ENCODE measurements at regions not wholly inside any gene's neighbourhood (a gene's known extent, or its start where the extent isn't known, plus 50 kb on each side); places are given as distances from the start of the nearest gene placed in this dataset.

GRCh38 chr15:96750361-96750760 lies 419.9 kb downstream of the NR2F2 start:
- no peak overlapping the region for H3K4me3 Mint-ChIP-seq (ENCODE audit: low read depth, unreplicated experiment)
- no peak for DNase-seq
- no peaks in the 10 kb centered on the region for H3K27me3 Mint-ChIP-seq (ENCODE audit: unreplicated experiment)
- intact Hi-C loops (cut with micrococcal nuclease; ENCODE audit: unreplicated experiment): no loop called here
- H3K9me3 Mint-ChIP-seq (ENCODE audit: low read depth, unreplicated experiment): no peaks in the 10 kb centered on the region
- TF ChIP-seq CTCF (IDR thresholded peaks at IDR 0.05; ENCODE audit: unreplicated experiment): no peak
- H3K27ac Mint-ChIP-seq (ENCODE audit: unreplicated experiment): no peak overlapping the region
- no TSS peak for BruUV-seq (replicated peaks)
- H3K36me3 Mint-ChIP-seq (ENCODE audit: insufficient read depth, unreplicated experiment): no peaks in the 10 kb centered on the region
- no peaks in the 10 kb centered on the region for H3K4me1 Mint-ChIP-seq (ENCODE audit: low read depth, unreplicated experiment)
- CTCF ChIA-PET: no interaction called here

GRCh38 chr15:96756146-96756545 lies 425.6 kb downstream of the NR2F2 start:
- no peaks in the 10 kb centered on the region for H3K4me1 Mint-ChIP-seq (ENCODE audit: low read depth, unreplicated experiment)
- CTCF ChIA-PET: no interaction called here
- DNase-seq: no peak
- no peaks in the 10 kb centered on the region for H3K27me3 Mint-ChIP-seq (ENCODE audit: unreplicated experiment)
- no peak overlapping the region for H3K27ac Mint-ChIP-seq (ENCODE audit: unreplicated experiment)
- H3K9me3 Mint-ChIP-seq (ENCODE audit: low read depth, unreplicated experiment): no peaks in the 10 kb centered on the region
- no peak overlapping the region for H3K4me3 Mint-ChIP-seq (ENCODE audit: low read depth, unreplicated experiment)
- H3K36me3 Mint-ChIP-seq (ENCODE audit: insufficient read depth, unreplicated experiment): no peaks in the 10 kb centered on the region
- intact Hi-C loops (cut with micrococcal nuclease; ENCODE audit: unreplicated experiment): no loop called here
- no peak for TF ChIP-seq CTCF (IDR thresholded peaks at IDR 0.05; ENCODE audit: unreplicated experiment)
- BruUV-seq (replicated peaks): no TSS peak

- intact Hi-C loops (cut with micrococcal nuclease; ENCODE audit: unreplicated experiment): no loop called here
- no peaks in the 10 kb centered on the region for H3K9me3 Mint-ChIP-seq (ENCODE audit: low read depth, unreplicated experiment)
- no peak for TF ChIP-seq CTCF (IDR thresholded peaks at IDR 0.05; ENCODE audit: unreplicated experiment)
- no peak overlapping the region for H3K4me3 Mint-ChIP-seq (ENCODE audit: low read depth, unreplicated experiment)
- H3K27me3 Mint-ChIP-seq (ENCODE audit: unreplicated experiment): no peaks in the 10 kb centered on the region
- BruUV-seq (replicated peaks): no TSS peak
- CTCF ChIA-PET: interaction anchor here (0.7 kb wide), 1 partner anchor 10 kb away, joined by 3 read pairs; no protein-coding TSS in a partner anchor
- H3K4me1 Mint-ChIP-seq (ENCODE audit: low read depth, unreplicated experiment): no peaks in the 10 kb centered on the region
- no peak overlapping the region for H3K27ac Mint-ChIP-seq (ENCODE audit: unreplicated experiment)
- no peak for DNase-seq
- no peaks in the 10 kb centered on the region for H3K36me3 Mint-ChIP-seq (ENCODE audit: insufficient read depth, unreplicated experiment)
Measured at GRCh38 chr15:96756656-96757055, 426.2 kb downstream of the NR2F2 start.

GRCh38 chr15:96762566-96762965 lies 432.1 kb downstream of the NR2F2 start:
- CTCF ChIA-PET: no interaction called here
- no peak for DNase-seq
- no peak overlapping the region for H3K27ac Mint-ChIP-seq (ENCODE audit: unreplicated experiment)
- H3K4me3 Mint-ChIP-seq (ENCODE audit: low read depth, unreplicated experiment): no peak overlapping the region
- no peaks in the 10 kb centered on the region for H3K27me3 Mint-ChIP-seq (ENCODE audit: unreplicated experiment)
- intact Hi-C loops (cut with micrococcal nuclease; ENCODE audit: unreplicated experiment): no loop called here
- no TSS peak for BruUV-seq (replicated peaks)
- no peaks in the 10 kb centered on the region for H3K4me1 Mint-ChIP-seq (ENCODE audit: low read depth, unreplicated experiment)
- H3K36me3 Mint-ChIP-seq (ENCODE audit: insufficient read depth, unreplicated experiment): no peaks in the 10 kb centered on the region
- no peak for TF ChIP-seq CTCF (IDR thresholded peaks at IDR 0.05; ENCODE audit: unreplicated experiment)
- no peaks in the 10 kb centered on the region for H3K9me3 Mint-ChIP-seq (ENCODE audit: low read depth, unreplicated experiment)

- intact Hi-C loops (cut with micrococcal nuclease; ENCODE audit: unreplicated experiment): no loop called here
- no peak for TF ChIP-seq CTCF (IDR thresholded peaks at IDR 0.05; ENCODE audit: unreplicated experiment)
- Mint-ChIP-seq H3K27me3 (ENCODE audit: unreplicated experiment) (no peaks in the 10 kb centered on the region), H3K36me3 (ENCODE audit: insufficient read depth, unreplicated experiment) (no peaks in the 10 kb centered on the region), H3K27ac (ENCODE audit: unreplicated experiment) (no peak overlapping the region), H3K4me1 (ENCODE audit: low read depth, unreplicated experiment) (no peaks in the 10 kb centered on the region), H3K9me3 (ENCODE audit: low read depth, unreplicated experiment) (no peaks in the 10 kb centered on the region), H3K4me3 (ENCODE audit: low read depth, unreplicated experiment) (no peak overlapping the region)
- CTCF ChIA-PET: no interaction called here
- no peak for DNase-seq
- no TSS peak for BruUV-seq (replicated peaks)
Measured at GRCh38 chr15:96764501-96764900, 434.0 kb downstream of the NR2F2 start.

Data from Calu3 (cell line).